ENCODE measurements at regions not wholly inside any gene's neighbourhood (a gene's known extent, or its start where the extent isn't known, plus 50 kb on each side); places are given as distances from the start of the nearest gene placed in this dataset.

DNA sequence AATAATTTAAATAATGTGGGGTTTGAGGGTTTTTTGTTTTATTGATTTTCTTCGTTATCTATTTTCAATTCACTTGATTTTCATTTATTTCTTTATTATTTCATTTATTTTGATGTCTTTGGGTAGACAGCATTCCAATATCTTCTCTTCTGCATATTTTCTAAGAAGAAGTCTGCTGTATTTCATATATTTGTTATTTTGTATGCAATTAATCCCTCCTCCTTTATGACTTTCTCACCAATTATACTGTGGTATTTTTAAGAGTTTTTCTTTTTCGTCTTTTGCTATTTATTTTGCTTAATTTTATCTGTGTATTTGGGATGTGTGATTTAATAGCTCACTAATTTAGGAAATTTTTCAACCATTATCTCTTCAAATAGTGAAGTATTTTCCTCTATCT is 1444.4 kb upstream of the MIR17HG start:
- Histone ChIP-seq H3K79me2 (ENCODE audit: low read depth) (no peaks in the 10 kb centered on the region), H3K4me3 (no peak overlapping the region), H3K36me3 (ENCODE audit: low read depth) (no peaks in the 10 kb centered on the region), H3K9me3 (ENCODE audit: insufficient read depth, low read depth) (no peaks in the 10 kb centered on the region), H3K4me2 (no peak overlapping the region), H3K27me3 (ENCODE audit: insufficient read depth, low read depth) (no peaks in the 10 kb centered on the region), H3F3A (ENCODE audit: insufficient read depth, low read depth) (no peaks in the 10 kb centered on the region), H3K9me2 (ENCODE audit: insufficient read depth) (no peaks in the 10 kb centered on the region), H2AFZ (no peak overlapping the region), H3K27ac (no peak overlapping the region), H4K20me1 (ENCODE audit: insufficient read depth) (no peaks in the 10 kb centered on the region), H3K4me1 (replicated peaks; ENCODE audit: insufficient read depth) (no peaks in the 10 kb centered on the region)
- no TSS peak for BruUV-seq (replicated peaks)
- no peak for DNase-seq
- TF ChIP-seq EZH2 (IDR thresholded peaks at IDR 0.05; ENCODE audit: low read depth), result no peak
- TF ChIP-seq, protein P1, sequence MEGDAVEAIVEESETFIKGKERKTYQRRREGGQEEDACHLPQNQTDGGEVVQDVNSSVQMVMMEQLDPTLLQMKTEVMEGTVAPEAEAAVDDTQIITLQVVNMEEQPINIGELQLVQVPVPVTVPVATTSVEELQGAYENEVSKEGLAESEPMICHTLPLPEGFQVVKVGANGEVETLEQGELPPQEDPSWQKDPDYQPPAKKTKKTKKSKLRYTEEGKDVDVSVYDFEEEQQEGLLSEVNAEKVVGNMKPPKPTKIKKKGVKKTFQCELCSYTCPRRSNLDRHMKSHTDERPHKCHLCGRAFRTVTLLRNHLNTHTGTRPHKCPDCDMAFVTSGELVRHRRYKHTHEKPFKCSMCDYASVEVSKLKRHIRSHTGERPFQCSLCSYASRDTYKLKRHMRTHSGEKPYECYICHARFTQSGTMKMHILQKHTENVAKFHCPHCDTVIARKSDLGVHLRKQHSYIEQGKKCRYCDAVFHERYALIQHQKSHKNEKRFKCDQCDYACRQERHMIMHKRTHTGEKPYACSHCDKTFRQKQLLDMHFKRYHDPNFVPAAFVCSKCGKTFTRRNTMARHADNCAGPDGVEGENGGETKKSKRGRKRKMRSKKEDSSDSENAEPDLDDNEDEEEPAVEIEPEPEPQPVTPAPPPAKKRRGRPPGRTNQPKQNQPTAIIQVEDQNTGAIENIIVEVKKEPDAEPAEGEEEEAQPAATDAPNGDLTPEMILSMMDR (conservative IDR thresholded peaks at IDR 0.05), result no peak
- intact Hi-C loops (cut with micrococcal nuclease; ENCODE audit: unreplicated experiment), result no loop called here
- ChIA-PET CTCF (no interaction called here), POLR2A (ENCODE audit: unreplicated experiment) (no interaction called here)

DNA sequence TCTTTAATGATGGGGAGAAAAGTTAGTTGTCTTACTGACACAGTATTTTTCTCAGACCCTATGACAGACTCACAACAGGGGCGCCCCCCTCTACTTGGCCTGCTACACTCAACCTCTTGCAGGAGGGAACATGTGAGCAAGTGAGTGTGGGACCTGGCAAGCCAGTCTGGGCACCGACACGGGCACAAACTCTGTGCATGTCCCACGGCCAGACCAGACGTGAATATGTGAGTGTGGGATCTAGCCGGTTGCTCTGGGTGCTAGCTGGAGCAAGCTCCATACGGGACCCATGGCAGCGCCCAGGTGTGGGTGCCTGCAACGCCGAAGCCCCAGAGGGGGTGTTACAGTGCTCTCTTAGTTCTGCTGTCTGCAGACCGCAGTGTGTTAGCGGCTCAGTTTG is 1437.3 kb upstream of the MIR17HG start:
- H3K79me2 ChIP-seq (ENCODE audit: low read depth), result no peaks in the 10 kb centered on the region
- TF ChIP-seq EZH2 (IDR thresholded peaks at IDR 0.05; ENCODE audit: low read depth), result no peak
- TF ChIP-seq, protein P1 (conservative IDR thresholded peaks at IDR 0.05), result no peak
- H3K4me2 ChIP-seq, result no peak overlapping the region
- no peak overlapping the region for H3K4me3 ChIP-seq
- no peaks in the 10 kb centered on the region for H3F3A ChIP-seq (ENCODE audit: insufficient read depth, low read depth)
- no peak for DNase-seq
- no peak overlapping the region for H3K27ac ChIP-seq
- POLR2A ChIA-PET (ENCODE audit: unreplicated experiment), result no interaction called here
- H3K9me2 ChIP-seq (ENCODE audit: insufficient read depth), result no peaks in the 10 kb centered on the region
- no TSS peak for BruUV-seq (replicated peaks)
- H3K36me3 ChIP-seq (ENCODE audit: low read depth), result no peaks in the 10 kb centered on the region
- H3K4me1 ChIP-seq (replicated peaks; ENCODE audit: insufficient read depth), result no peaks in the 10 kb centered on the region
- H2AFZ ChIP-seq, result no peak overlapping the region; the same call in 1 of the 2 replicates
- CTCF ChIA-PET, result no interaction called here
- no peaks in the 10 kb centered on the region for H3K9me3 ChIP-seq (ENCODE audit: insufficient read depth, low read depth)
- no peaks in the 10 kb centered on the region for H4K20me1 ChIP-seq (ENCODE audit: insufficient read depth)
- intact Hi-C loops (cut with micrococcal nuclease; ENCODE audit: unreplicated experiment), result no loop called here
- no peaks in the 10 kb centered on the region for H3K27me3 ChIP-seq (ENCODE audit: insufficient read depth, low read depth)

DNA sequence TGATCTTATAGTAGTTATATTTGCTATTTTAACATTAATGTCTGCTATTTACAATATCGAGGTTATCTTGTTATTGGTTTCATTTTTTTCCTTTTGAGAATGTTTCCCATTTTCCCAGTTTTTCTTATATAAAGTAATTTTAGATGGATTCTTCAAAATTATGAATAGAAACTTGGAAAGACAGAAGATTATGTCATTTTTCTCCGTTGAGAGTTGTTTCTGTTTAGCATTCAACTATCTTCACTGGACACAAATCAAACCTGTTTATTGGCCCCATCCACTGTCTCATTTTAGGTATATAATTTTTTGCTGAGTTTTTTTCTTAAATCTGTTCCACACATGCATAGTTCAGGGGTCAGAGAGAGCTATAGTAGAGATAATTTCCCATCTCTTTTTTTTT is 1430.9 kb upstream of the MIR17HG start:
- no peak overlapping the region for H3K27ac ChIP-seq
- no peaks in the 10 kb centered on the region for H4K20me1 ChIP-seq (ENCODE audit: insufficient read depth)
- H3K79me2 ChIP-seq (ENCODE audit: low read depth), result no peaks in the 10 kb centered on the region
- H3K4me1 ChIP-seq (replicated peaks; ENCODE audit: insufficient read depth), result no peaks in the 10 kb centered on the region
- TF ChIP-seq, protein P1 (conservative IDR thresholded peaks at IDR 0.05), result no peak
- TF ChIP-seq EZH2 (IDR thresholded peaks at IDR 0.05; ENCODE audit: low read depth), result no peak
- POLR2A ChIA-PET (ENCODE audit: unreplicated experiment), result no interaction called here
- no peaks in the 10 kb centered on the region for H3K27me3 ChIP-seq (ENCODE audit: insufficient read depth, low read depth)
- intact Hi-C loops (cut with micrococcal nuclease; ENCODE audit: unreplicated experiment), result no loop called here
- no peak overlapping the region for H3K4me3 ChIP-seq
- no peak for DNase-seq
- no peak overlapping the region for H3K4me2 ChIP-seq
- H2AFZ ChIP-seq, result no peak overlapping the region
- BruUV-seq (replicated peaks), result no TSS peak
- no peaks in the 10 kb centered on the region for H3K9me3 ChIP-seq (ENCODE audit: insufficient read depth, low read depth)
- H3F3A ChIP-seq (ENCODE audit: insufficient read depth, low read depth), result no peaks in the 10 kb centered on the region
- H3K9me2 ChIP-seq (ENCODE audit: insufficient read depth), result no peaks in the 10 kb centered on the region
- CTCF ChIA-PET, result no interaction called here
- H3K36me3 ChIP-seq (ENCODE audit: low read depth), result no peaks in the 10 kb centered on the region
